ENCODE measurements at regions not wholly inside any gene's neighbourhood (a gene's known extent, or its start where the extent isn't known, plus 50 kb on each side); places are given as distances from the start of the nearest gene placed in this dataset.

DNA sequence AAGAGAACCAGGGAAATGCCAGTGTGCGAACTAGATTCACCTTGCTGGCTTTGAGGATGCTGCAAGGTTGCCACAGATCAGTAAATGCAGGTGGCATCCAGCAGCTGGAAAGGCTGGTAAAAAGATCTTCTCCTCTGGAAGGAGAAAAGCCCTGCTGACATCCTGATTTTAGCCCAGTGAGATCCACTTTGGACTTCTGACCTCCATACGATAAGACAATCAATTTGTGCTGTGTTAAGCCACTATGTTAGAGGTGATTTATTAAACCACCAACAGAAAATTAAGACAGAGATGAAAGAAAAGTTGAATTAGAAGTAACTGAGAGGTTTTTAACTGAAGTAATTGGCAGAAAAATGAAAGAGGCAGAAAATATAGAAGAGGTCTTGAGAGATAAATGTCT, 283.8 kb upstream of the CDH12 start:
- TF ChIP-seq YY1 (IDR thresholded peaks at IDR 0.05; ENCODE audit: insufficient read depth, insufficient read length) = no peak
- no peak for TF ChIP-seq ZNF274 (IDR thresholded peaks at IDR 0.05; ENCODE audit: low read depth, low read length)

Measured in NT2/D1 (cell line).